PC-3 (cell line): ENCODE measurements at regions not wholly inside any gene's neighbourhood (a gene's known extent, or its start where the extent isn't known, plus 50 kb on each side); places are given as distances from the start of the nearest gene placed in this dataset.

Experiments used
- CTCF ChIP-seq: fragments of 300-600 bp; sonication (generic); conservative IDR thresholded peaks from 2 replicates; pipeline ENCODE4 v1.5.1; 2017; ENCODE audit warnings: antibody characterized with exemption, low read depth, mild to moderate bottlenecking, low read length
- EZH2 ChIP-seq: fragments of 300-600 bp; sonication (generic); IDR thresholded peaks from one replicate; pipeline ENCODE4 v1.6.1; 2017; ENCODE audit warnings: antibody characterized with exemption, mild to moderate bottlenecking, low read length; ENCODE audit not compliant: unreplicated experiment

GRCh38 chr1:203570805-203571204, 55.8 kb upstream of the ATP2B4 start:
- TF ChIP-seq CTCF (no peak), EZH2 (no peak)
